ENCODE measurements at regions not wholly inside any gene's neighbourhood (a gene's known extent, or its start where the extent isn't known, plus 50 kb on each side); places are given as distances from the start of the nearest gene placed in this dataset.

GRCh38 chr6:87907521-87907920, 140.1 kb upstream of the SPACA1 start:
- H3K27me3 ChIP-seq = no peaks in the 10 kb centered on the region
- DNase-seq (ENCODE audit: extremely low spot score in 2 of 2) = no peak
- intact Hi-C loops (cut with DNase I) = no loop called here
- TF ChIP-seq POLR2AphosphoS5 (IDR thresholded peaks at IDR 0.05; ENCODE audit: insufficient read depth in 1 of 2, low read depth in 1 of 2) (no peak), POLR2A (IDR thresholded peaks at IDR 0.05) (no peak), CTCF (IDR thresholded peaks at IDR 0.05) (no peak)
- H3K9me3 ChIP-seq = no peaks in the 10 kb centered on the region
- no peaks in the 10 kb centered on the region for H3K36me3 ChIP-seq
- no peak overlapping the region for H3K4me3 ChIP-seq
- H3K4me1 ChIP-seq = no peaks in the 10 kb centered on the region
- no peak overlapping the region for H3K27ac ChIP-seq

DNA sequence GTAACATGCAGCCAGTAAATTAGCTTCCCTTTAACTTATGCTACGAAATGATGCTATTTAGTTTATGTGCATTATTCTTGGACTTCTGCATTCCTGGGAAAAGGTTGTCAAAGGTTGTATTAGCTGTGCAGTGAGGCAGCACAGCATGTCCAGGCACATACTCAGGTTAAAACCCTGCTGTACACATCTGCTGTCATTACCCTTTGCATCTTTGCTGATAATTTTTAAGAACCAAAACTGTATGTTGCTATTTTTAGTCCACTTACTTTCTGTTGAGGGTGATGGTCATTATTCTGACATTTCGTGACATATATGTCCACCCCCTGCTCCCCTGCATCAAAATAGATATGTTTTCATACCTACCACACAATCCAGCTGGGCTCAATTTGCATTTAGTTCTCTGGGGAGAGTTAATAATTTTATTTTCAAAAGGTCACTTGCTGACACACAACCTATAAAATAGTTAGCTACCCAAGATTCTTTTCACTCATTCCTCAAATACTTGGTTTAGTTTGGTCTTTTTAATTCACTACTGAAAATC, 142.5 kb upstream of the SPACA1 start:
- Histone ChIP-seq H3K4me3 (no peak overlapping the region), H3K4me1 (no peaks in the 10 kb centered on the region), H3K27me3 (no peaks in the 10 kb centered on the region), H3K27ac (no peak overlapping the region), H3K36me3 (no peaks in the 10 kb centered on the region), H3K9me3 (no peaks in the 10 kb centered on the region)
- DNase-seq (ENCODE audit: extremely low spot score in 2 of 2) = no peak
- intact Hi-C loops (cut with DNase I) = no loop called here
- TF ChIP-seq POLR2A (IDR thresholded peaks at IDR 0.05) = no peak
- TF ChIP-seq CTCF (IDR thresholded peaks at IDR 0.05) = no peak
- TF ChIP-seq POLR2AphosphoS5 (IDR thresholded peaks at IDR 0.05; ENCODE audit: insufficient read depth in 1 of 2, low read depth in 1 of 2) = no peak

DNA sequence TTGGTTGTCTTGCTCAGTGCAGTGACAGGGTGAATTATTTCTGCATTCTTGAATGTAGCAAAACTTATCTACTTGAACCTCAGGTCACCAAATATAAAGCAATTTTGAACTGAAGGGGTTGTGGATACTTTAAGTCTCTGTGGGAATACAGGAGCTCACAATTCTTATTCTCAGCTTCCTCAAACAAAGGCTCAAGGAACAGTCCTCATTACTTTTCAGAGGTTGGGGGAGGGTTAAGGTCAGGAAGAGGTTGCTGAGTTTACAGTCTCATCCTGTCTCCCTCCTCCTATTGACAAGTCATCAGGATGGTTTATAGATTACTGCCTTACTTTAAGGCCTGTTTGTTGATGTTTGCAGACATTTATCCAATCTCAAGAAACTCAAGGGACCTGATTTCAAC, 143.6 kb upstream of the SPACA1 start:
- no peaks in the 10 kb centered on the region for H3K27me3 ChIP-seq
- no peaks in the 10 kb centered on the region for H3K4me1 ChIP-seq
- no peak for DNase-seq (ENCODE audit: extremely low spot score in 2 of 2)
- no peaks in the 10 kb centered on the region for H3K36me3 ChIP-seq
- H3K27ac ChIP-seq = no peak overlapping the region
- no peak overlapping the region for H3K4me3 ChIP-seq
- intact Hi-C loops (cut with DNase I) = no loop called here
- TF ChIP-seq CTCF (IDR thresholded peaks at IDR 0.05) = no peak
- no peak for TF ChIP-seq POLR2A (IDR thresholded peaks at IDR 0.05)
- no peak for TF ChIP-seq POLR2AphosphoS5 (IDR thresholded peaks at IDR 0.05; ENCODE audit: insufficient read depth in 1 of 2, low read depth in 1 of 2)
- no peaks in the 10 kb centered on the region for H3K9me3 ChIP-seq

DNA sequence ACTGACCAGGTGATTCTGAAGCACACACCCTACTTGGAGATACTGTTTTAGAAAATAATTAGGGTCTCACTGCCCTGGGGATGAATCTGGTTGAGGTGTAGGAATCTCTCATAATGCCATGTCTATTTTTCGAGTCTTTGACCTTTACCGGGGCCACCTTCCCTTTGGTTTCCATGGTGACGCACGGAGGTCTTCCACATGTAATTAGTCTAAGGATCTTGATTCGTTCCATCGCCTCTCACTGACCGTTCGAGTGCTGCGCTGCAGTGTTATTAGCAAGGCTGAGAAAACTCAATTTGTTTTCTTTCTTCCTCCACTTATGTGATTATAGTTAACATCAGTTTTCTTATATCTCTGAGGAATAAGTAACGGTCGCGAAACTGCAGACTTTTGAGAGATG, 144.3 kb upstream of the SPACA1 start:
- intact Hi-C loops (cut with DNase I) = no loop called here
- H3K27me3 ChIP-seq = no peaks in the 10 kb centered on the region
- no peak overlapping the region for H3K27ac ChIP-seq
- no peak for DNase-seq (ENCODE audit: extremely low spot score in 2 of 2)
- H3K4me1 ChIP-seq = no peaks in the 10 kb centered on the region
- TF ChIP-seq CTCF (IDR thresholded peaks at IDR 0.05) (no peak), POLR2A (IDR thresholded peaks at IDR 0.05) (no peak), POLR2AphosphoS5 (IDR thresholded peaks at IDR 0.05; ENCODE audit: insufficient read depth in 1 of 2, low read depth in 1 of 2) (no peak)
- no peaks in the 10 kb centered on the region for H3K36me3 ChIP-seq
- no peaks in the 10 kb centered on the region for H3K9me3 ChIP-seq
- no peak overlapping the region for H3K4me3 ChIP-seq

DNA sequence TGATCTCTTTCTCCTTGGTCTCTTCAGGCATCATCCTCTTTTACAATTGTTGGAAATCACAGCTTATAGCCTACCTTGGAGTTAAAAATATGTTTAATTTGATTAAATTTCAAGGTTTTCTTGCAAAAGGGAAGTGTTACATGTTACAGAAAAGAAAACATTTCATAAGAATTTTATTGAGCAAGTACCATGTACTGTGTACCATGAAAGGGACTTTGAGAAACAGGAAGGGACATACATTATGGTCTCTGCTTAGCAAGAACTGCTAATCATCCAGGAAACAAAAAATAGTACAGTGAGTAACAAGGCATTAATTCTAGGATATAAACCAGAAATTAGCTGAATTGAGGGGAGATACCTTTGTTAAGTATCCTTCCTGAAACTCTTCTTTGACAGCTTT, 145.3 kb upstream of the SPACA1 start:
- H3K27me3 ChIP-seq = no peaks in the 10 kb centered on the region
- intact Hi-C loops (cut with DNase I) = no loop called here
- no peak for DNase-seq (ENCODE audit: extremely low spot score in 2 of 2)
- no peak overlapping the region for H3K27ac ChIP-seq
- H3K4me3 ChIP-seq = no peak overlapping the region
- TF ChIP-seq CTCF (IDR thresholded peaks at IDR 0.05) = no peak
- no peak for TF ChIP-seq POLR2AphosphoS5 (IDR thresholded peaks at IDR 0.05; ENCODE audit: insufficient read depth in 1 of 2, low read depth in 1 of 2)
- TF ChIP-seq POLR2A (IDR thresholded peaks at IDR 0.05) = no peak
- no peaks in the 10 kb centered on the region for H3K9me3 ChIP-seq
- no peaks in the 10 kb centered on the region for H3K36me3 ChIP-seq
- no peaks in the 10 kb centered on the region for H3K4me1 ChIP-seq
